ENCODE measurements at regions not wholly inside any gene's neighbourhood (a gene's known extent, or its start where the extent isn't known, plus 50 kb on each side); places are given as distances from the start of the nearest gene placed in this dataset.
A peak's percentile ranks its signal among the peaks of the same experiment; 100 is the strongest.

- TF ChIP-seq TCF12 (IDR thresholded peaks at IDR 0.05; ENCODE audit: low read depth, low read length) (no peak), ASH2L (IDR thresholded peaks at IDR 0.05; ENCODE audit: low read length) (no peak), BRCA1 (IDR thresholded peaks at IDR 0.05; ENCODE audit: low read depth, low read length) (no peak), SP4 (IDR thresholded peaks at IDR 0.05; ENCODE audit: low read length) (no peak), CTBP2 (IDR thresholded peaks at IDR 0.05; ENCODE audit: borderline replicate concordance, insufficient read depth, insufficient read length, low read length) (no peak), POLR2A (IDR thresholded peaks at IDR 0.05; ENCODE audit: control extremely low read depth in 1 of 2, low read depth in 2 of 2, low read length in 2 of 2) (no peak), GABPA (IDR thresholded peaks at IDR 0.05; ENCODE audit: borderline replicate concordance, insufficient read depth, low read length) (no peak)
- Histone ChIP-seq H3K36me3 (ENCODE audit: control insufficient read depth in 2 of 4, insufficient read depth in 4 of 4, low read length in 3 of 4) (no peaks in the 10 kb centered on the region), H2BK12ac (ENCODE audit: low read depth, low read length) (no peak overlapping the region), H2BK120ac (replicated peaks; ENCODE audit: low read depth, low read length) (no peak overlapping the region), H2BK15ac (ENCODE audit: low read length) (no peak overlapping the region), H2AK5ac (ENCODE audit: low read depth, low read length) (no peak overlapping the region), H4K5ac (ENCODE audit: insufficient read length, low read depth, low read length) (no peak overlapping the region), H3K4ac (replicated peaks; ENCODE audit: insufficient read length, low read depth, low read length) (no peak overlapping the region), H3K56ac (replicated peaks; ENCODE audit: insufficient read length, low read depth, low read length) (no peak overlapping the region), H3K79me2 (ENCODE audit: control insufficient read depth in 1 of 2, insufficient read depth in 2 of 2, low read length in 2 of 2) (no peaks in the 10 kb centered on the region), H4K20me1 (replicated peaks in 1 of 2; ENCODE audit: control insufficient read depth in 1 of 2, insufficient read depth in 2 of 2, low read length in 2 of 2) (no peaks in the 10 kb centered on the region), H3K4me1 (replicated peaks in 1 of 4; ENCODE audit: control insufficient read depth in 3 of 4, insufficient read depth in 4 of 4, low read length in 3 of 4) (no peaks in the 10 kb centered on the region), H2BK5ac (ENCODE audit: low read depth, low read length) (no peak overlapping the region), H3K4me2 (ENCODE audit: insufficient read depth in 1 of 2, low read depth in 2 of 2, low read length in 2 of 2) (no peak overlapping the region), H3K4me3 (ENCODE audit: extremely low read depth in 1 of 4, insufficient read depth in 2 of 4, low read depth in 3 of 4, low read length in 4 of 4) (no peak overlapping the region), H3K9ac (replicated peaks in 1 of 4; ENCODE audit: extremely low read depth in 1 of 4, low read depth in 3 of 4, low read length in 3 of 4) (no peak overlapping the region), H4K8ac (ENCODE audit: extremely low read depth, insufficient read depth, low read length) (no peak overlapping the region), H3K18ac (ENCODE audit: extremely low read depth, low read length) (no peak overlapping the region), H3K23me2 (ENCODE audit: low read depth, low read length) (no peaks in the 10 kb centered on the region), H3K79me1 (ENCODE audit: low read depth, low read length) (no peaks in the 10 kb centered on the region), H3K14ac (ENCODE audit: insufficient read length) (no peak overlapping the region), H3K27ac (ENCODE audit: low read depth, low read length) (no peak overlapping the region), H4K91ac (replicated peaks; ENCODE audit: insufficient read length, low read length) (no peak overlapping the region), H3K23ac (ENCODE audit: insufficient read length) (no peak overlapping the region), H2BK20ac (ENCODE audit: low read length) (no peak overlapping the region), H3K9me3 (ENCODE audit: insufficient read depth in 2 of 2, low read depth in 1 of 2, low read length in 1 of 2) (no peaks in the 10 kb centered on the region; a peak in 1 of 4 replicates), H2AFZ (ENCODE audit: low read length) (peak overlapping the region; percentile 30; the same call in 1 of the 2 replicates), H3K27me3 (replicated peaks in 1 of 4; ENCODE audit: control insufficient read depth in 3 of 4, extremely low read depth in 1 of 4, insufficient read depth in 3 of 4, low read length in 3 of 4) (no peaks in the 10 kb centered on the region)
- FAIRE-seq (no peak), DNase-seq (ENCODE audit: low read depth in 1 of 2, low spot score in 2 of 2) (no peak)
- ChIA-PET POLR2A (ENCODE audit: partially characterized antibody) (no interaction called here), CTCF (ENCODE audit: partially characterized antibody) (interaction anchor here (0.6 kb wide), 1 partner anchor 40 kb away, joined by 3 read pairs; no protein-coding TSS in a partner anchor)
- 79% methylated on average over 6 of the region's 6 CpGs; no CpG with 5 or more reads in 1 of the 2 experiments for WGBS, 2 experiments (ENCODE audit: extremely low coverage in 1 of 2, insufficient coverage in 1 of 2, insufficient read length in 1 of 2, insufficient replicate concordance in 2 of 2, low coverage in 1 of 2, low lambda C conversion rate in 2 of 2, missing lambda C conversion rate in 1 of 2)
Measured at GRCh38 chr11:104772806-104773241, 125.4 kb downstream of the CASP12 start.

All from H1 (cell line).